Trophoblast cell (in vitro differentiated cells and primary cell): ENCODE measurements at regions not wholly inside any gene's neighbourhood (a gene's known extent, or its start where the extent isn't known, plus 50 kb on each side); places are given as distances from the start of the nearest gene placed in this dataset.

Source experiments
- DNase-seq, 2 donors: peaks; one replicate each; pipeline ENCODE4 v3.0.0-alpha.2; 2016
- H2AFZ ChIP-seq: 2 replicates; pipeline ENCODE4 v1.6.1; 2013; ENCODE audit warnings: low read length, moderate library complexity, mild to moderate bottlenecking; ENCODE audit not compliant: insufficient read depth, poor library complexity
- H2AK5ac ChIP-seq: 2 replicates; pipeline ENCODE4 v1.6.1; 2013; ENCODE audit warnings: mild to moderate bottlenecking, low read length
- H2BK120ac ChIP-seq: 2 replicates; pipeline ENCODE4 v1.6.1; 2013; ENCODE audit warnings: low read length, mild to moderate bottlenecking, moderate library complexity; ENCODE audit not compliant: insufficient read depth, poor library complexity
- H2BK12ac ChIP-seq: 2 replicates; pipeline ENCODE4 v1.6.1; 2013; ENCODE audit warnings: mild to moderate bottlenecking, low read length, moderate library complexity
- H2BK5ac ChIP-seq: 2 replicates; pipeline ENCODE4 v1.6.1; 2013; ENCODE audit warnings: low read length, low read depth, moderate library complexity, mild to moderate bottlenecking; ENCODE audit not compliant: poor library complexity
- H3K14ac ChIP-seq: 2 replicates; pipeline ENCODE4 v1.6.1; 2013; ENCODE audit warnings: mild to moderate bottlenecking, low read length
- H3K18ac ChIP-seq: 2 replicates; pipeline ENCODE4 v1.6.1; 2013; ENCODE audit warnings: mild to moderate bottlenecking, low read length
- H3K23ac ChIP-seq: 2 replicates; pipeline ENCODE4 v1.6.1; 2013; ENCODE audit warnings: low read length
- H3K27ac ChIP-seq: 2 replicates; pipeline ENCODE4 v1.5.1; 2013; ENCODE audit warnings: low read depth, mild to moderate bottlenecking, inconsistent platforms, low read length, moderate library complexity
- H3K27me3 ChIP-seq: 2 replicates; pipeline ENCODE4 v1.6.1; 2013; ENCODE audit warnings: inconsistent platforms, mild to moderate bottlenecking, low read length, moderate library complexity; ENCODE audit not compliant: insufficient read depth
- H3K36me3 ChIP-seq, 2 experiments: 1 replicate in 1 of 2; 2 replicates in 1 of 2; pipeline ENCODE4 v1.6.1; 2013; ENCODE audit warnings: low read length in 2 of 2, mild to moderate bottlenecking in 2 of 2, moderate library complexity in 1 of 2; ENCODE audit not compliant: insufficient read depth in 2 of 2, control insufficient read depth in 1 of 2
- H3K4ac ChIP-seq: 2 replicates; pipeline ENCODE4 v1.6.1; 2013; ENCODE audit warnings: low read depth, mild to moderate bottlenecking, low read length, moderate library complexity
- H3K4me1 ChIP-seq, 2 experiments: 1 replicate in 1 of 2; 2 replicates in 1 of 2; pipeline ENCODE4 v1.6.1; 2013; ENCODE audit warnings: low read length in 2 of 2, mild to moderate bottlenecking in 2 of 2, moderate library complexity in 1 of 2; ENCODE audit not compliant: insufficient read depth in 2 of 2, control insufficient read depth in 1 of 2
- H3K4me2 ChIP-seq: 2 replicates; pipeline ENCODE4 v1.6.1; 2013; ENCODE audit warnings: inconsistent platforms, mild to moderate bottlenecking, low read length, moderate library complexity
- H3K4me3 ChIP-seq: 2 replicates; pipeline ENCODE4 v1.5.1; 2013; ENCODE audit warnings: mild to moderate bottlenecking, low read depth, low read length, inconsistent platforms
- H3K79me1 ChIP-seq: one replicate; pipeline ENCODE4 v1.6.1; 2013; ENCODE audit warnings: low read length
- H3K79me2 ChIP-seq: 2 replicates; pipeline ENCODE4 v1.6.1; 2013; ENCODE audit warnings: low read length, mild to moderate bottlenecking; ENCODE audit not compliant: control insufficient read depth, insufficient read depth, poor library complexity
- H3K9ac ChIP-seq: 2 replicates; pipeline ENCODE4 v1.6.1; 2013; ENCODE audit warnings: mild to moderate bottlenecking, low read length
- H3K9me3 ChIP-seq: 2 replicates; pipeline ENCODE4 v1.6.1; 2013; ENCODE audit warnings: low read depth, mild to moderate bottlenecking, control low read depth, inconsistent platforms, low read length; ENCODE audit not compliant: insufficient read depth
- H4K12ac ChIP-seq: 2 replicates; pipeline ENCODE4 v1.6.1; 2013; ENCODE audit warnings: low read depth, mild to moderate bottlenecking, low read length, moderate library complexity
- H4K8ac ChIP-seq: 2 replicates; pipeline ENCODE4 v1.6.1; 2013; ENCODE audit warnings: low read depth, mild to moderate bottlenecking, low read length, moderate library complexity
- H4K91ac ChIP-seq: one replicate; pipeline ENCODE4 v1.6.1; 2013; ENCODE audit warnings: low read depth, mild to moderate bottlenecking, low read length, moderate library complexity
- WGBS: extraction: QIAGEN DNeasy Blood & Tissue Kit; methylation state at CpG from one replicate; pipeline ENCODE4 v1.1.7; 2013; ENCODE audit warnings: missing lambda C conversion rate; ENCODE audit not compliant: insufficient read length, insufficient coverage; ENCODE audit errors: extremely low coverage; 5-methylcytosine and 5-hydroxymethylcytosine counted together

GRCh38 chr19:14317157-14317556 lies 64.1 kb upstream of the ADGRE5 start:
- WGBS = no CpG with 5 or more reads among the region's 21 CpGs
- no peak overlapping the region for H4K12ac ChIP-seq
- no peak for DNase-seq
- H2AK5ac ChIP-seq = no peak overlapping the region
- no peak overlapping the region for H2BK120ac ChIP-seq
- no peak overlapping the region for H3K4me3 ChIP-seq
- H3K36me3 ChIP-seq = no peaks in the 10 kb centered on the region
- no peak overlapping the region for H2BK5ac ChIP-seq
- H3K23ac ChIP-seq = no peak overlapping the region
- H3K4me2 ChIP-seq = no peak overlapping the region
- no peak overlapping the region for H3K27ac ChIP-seq
- no peak overlapping the region for H4K8ac ChIP-seq
- H3K27me3 ChIP-seq = no peaks in the 10 kb centered on the region
- H3K79me1 ChIP-seq = no peaks in the 10 kb centered on the region
- H3K4me1 ChIP-seq = no peaks in the 10 kb centered on the region
- H3K9ac ChIP-seq = no peak overlapping the region
- H3K4ac ChIP-seq = no peak overlapping the region
- H4K91ac ChIP-seq = no peak overlapping the region
- no peak overlapping the region for H2BK12ac ChIP-seq
- H3K79me2 ChIP-seq = no peaks in the 10 kb centered on the region
- H3K14ac ChIP-seq = no peak overlapping the region
- H2AFZ ChIP-seq = no peak overlapping the region
- H3K9me3 ChIP-seq = peaks cover 4% of the 10 kb centered on the region
- H3K18ac ChIP-seq = no peak overlapping the region

- H3K36me3 ChIP-seq = no peaks in the 10 kb centered on the region
- no peaks in the 10 kb centered on the region for H3K79me2 ChIP-seq
- no peak overlapping the region for H3K4me2 ChIP-seq
- H3K27ac ChIP-seq = no peak overlapping the region
- H3K27me3 ChIP-seq = no peaks in the 10 kb centered on the region
- no peak overlapping the region for H3K14ac ChIP-seq
- H3K18ac ChIP-seq = no peak overlapping the region
- H2AK5ac ChIP-seq = no peak overlapping the region
- H2BK120ac ChIP-seq = no peak overlapping the region
- no peak overlapping the region for H3K4me3 ChIP-seq
- H2AFZ ChIP-seq = no peak overlapping the region
- H3K4me1 ChIP-seq = no peaks in the 10 kb centered on the region
- H2BK12ac ChIP-seq = no peak overlapping the region
- H4K8ac ChIP-seq = no peak overlapping the region
- H3K79me1 ChIP-seq = no peaks in the 10 kb centered on the region
- no CpG with 5 or more reads among the region's 10 CpGs for WGBS
- peaks cover 4% of the 10 kb centered on the region for H3K9me3 ChIP-seq
- no peak overlapping the region for H3K23ac ChIP-seq
- H4K12ac ChIP-seq = no peak overlapping the region
- no peak overlapping the region for H3K4ac ChIP-seq
- H4K91ac ChIP-seq = no peak overlapping the region
- no peak for DNase-seq
- H2BK5ac ChIP-seq = no peak overlapping the region
- H3K9ac ChIP-seq = no peak overlapping the region
These were observed 65.8 kb upstream of the ADGRE5 start for GRCh38 chr19:14315433-14315832.

GRCh38 chr19:14310055-14310454 lies 71.2 kb upstream of the ADGRE5 start:
- Histone ChIP-seq H4K91ac (no peak overlapping the region), H3K27ac (no peak overlapping the region), H2BK5ac (no peak overlapping the region), H2BK120ac (no peak overlapping the region), H2AFZ (no peak overlapping the region), H3K4me1 (no peaks in the 10 kb centered on the region), H2BK12ac (no peak overlapping the region), H2AK5ac (no peak overlapping the region), H3K4me3 (no peak overlapping the region), H4K12ac (no peak overlapping the region), H3K79me1 (no peaks in the 10 kb centered on the region), H3K79me2 (no peaks in the 10 kb centered on the region), H3K4me2 (no peak overlapping the region), H3K18ac (no peak overlapping the region), H3K9ac (no peak overlapping the region), H3K9me3 (no peaks in the 10 kb centered on the region), H3K14ac (no peak overlapping the region), H4K8ac (no peak overlapping the region), H3K4ac (no peak overlapping the region), H3K36me3 (no peaks in the 10 kb centered on the region), H3K27me3 (no peaks in the 10 kb centered on the region), H3K23ac (no peak overlapping the region)
- no CpG with 5 or more reads among the region's 5 CpGs for WGBS
- no peak for DNase-seq

GRCh38 chr19:14305706-14306105 lies 75.5 kb upstream of the ADGRE5 start:
- H3K14ac ChIP-seq = no peak overlapping the region
- no peaks in the 10 kb centered on the region for H3K4me1 ChIP-seq
- no peak overlapping the region for H4K8ac ChIP-seq
- no peak overlapping the region for H4K12ac ChIP-seq
- no peak overlapping the region for H3K23ac ChIP-seq
- H3K4me2 ChIP-seq = no peak overlapping the region
- H3K36me3 ChIP-seq = no peaks in the 10 kb centered on the region
- H3K4me3 ChIP-seq = no peak overlapping the region
- WGBS = no CpG with 5 or more reads among the region's 6 CpGs
- no peak overlapping the region for H2AK5ac ChIP-seq
- no peak overlapping the region for H2AFZ ChIP-seq
- H2BK12ac ChIP-seq = no peak overlapping the region
- H3K27me3 ChIP-seq = no peaks in the 10 kb centered on the region
- H3K79me2 ChIP-seq = no peaks in the 10 kb centered on the region
- DNase-seq = no peak
- no peak overlapping the region for H2BK120ac ChIP-seq
- H3K9ac ChIP-seq = no peak overlapping the region
- no peak overlapping the region for H2BK5ac ChIP-seq
- H3K79me1 ChIP-seq = no peaks in the 10 kb centered on the region
- H4K91ac ChIP-seq = no peak overlapping the region
- no peak overlapping the region for H3K18ac ChIP-seq
- H3K9me3 ChIP-seq = no peaks in the 10 kb centered on the region
- no peak overlapping the region for H3K27ac ChIP-seq
- H3K4ac ChIP-seq = no peak overlapping the region
